ENCODE measurements at regions not wholly inside any gene's neighbourhood (a gene's known extent, or its start where the extent isn't known, plus 50 kb on each side); places are given as distances from the start of the nearest gene placed in this dataset.

DNA sequence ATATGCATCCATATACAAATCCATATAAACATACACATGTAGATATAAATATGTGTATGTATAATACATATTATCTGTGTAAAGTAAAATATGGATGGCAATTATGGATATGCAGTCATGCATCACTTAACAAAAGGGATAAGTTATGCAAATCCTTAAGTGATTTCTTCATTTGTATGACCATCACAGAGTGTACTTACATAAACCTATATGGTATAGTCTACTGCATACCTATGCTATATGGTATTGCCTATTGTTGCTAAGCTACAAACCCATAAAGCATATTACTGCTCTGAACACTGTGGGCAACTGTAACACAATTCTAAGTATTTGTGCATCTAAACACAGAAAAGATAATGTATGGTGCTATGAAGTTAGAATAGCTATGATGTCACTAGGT, 227.2 kb downstream of the SLC6A15 start:
- TF ChIP-seq EZH2 (IDR thresholded peaks at IDR 0.05; ENCODE audit: borderline replicate concordance, insufficient read depth, low read depth, low read length, poor library complexity, severe bottlenecking), result no peak
- TF ChIP-seq, protein P1, sequence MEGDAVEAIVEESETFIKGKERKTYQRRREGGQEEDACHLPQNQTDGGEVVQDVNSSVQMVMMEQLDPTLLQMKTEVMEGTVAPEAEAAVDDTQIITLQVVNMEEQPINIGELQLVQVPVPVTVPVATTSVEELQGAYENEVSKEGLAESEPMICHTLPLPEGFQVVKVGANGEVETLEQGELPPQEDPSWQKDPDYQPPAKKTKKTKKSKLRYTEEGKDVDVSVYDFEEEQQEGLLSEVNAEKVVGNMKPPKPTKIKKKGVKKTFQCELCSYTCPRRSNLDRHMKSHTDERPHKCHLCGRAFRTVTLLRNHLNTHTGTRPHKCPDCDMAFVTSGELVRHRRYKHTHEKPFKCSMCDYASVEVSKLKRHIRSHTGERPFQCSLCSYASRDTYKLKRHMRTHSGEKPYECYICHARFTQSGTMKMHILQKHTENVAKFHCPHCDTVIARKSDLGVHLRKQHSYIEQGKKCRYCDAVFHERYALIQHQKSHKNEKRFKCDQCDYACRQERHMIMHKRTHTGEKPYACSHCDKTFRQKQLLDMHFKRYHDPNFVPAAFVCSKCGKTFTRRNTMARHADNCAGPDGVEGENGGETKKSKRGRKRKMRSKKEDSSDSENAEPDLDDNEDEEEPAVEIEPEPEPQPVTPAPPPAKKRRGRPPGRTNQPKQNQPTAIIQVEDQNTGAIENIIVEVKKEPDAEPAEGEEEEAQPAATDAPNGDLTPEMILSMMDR (IDR thresholded peaks at IDR 0.05), result no peak

Data from B cell (primary cell).